ENCODE measurements at regions not wholly inside any gene's neighbourhood (a gene's known extent, or its start where the extent isn't known, plus 50 kb on each side); places are given as distances from the start of the nearest gene placed in this dataset.

DNA sequence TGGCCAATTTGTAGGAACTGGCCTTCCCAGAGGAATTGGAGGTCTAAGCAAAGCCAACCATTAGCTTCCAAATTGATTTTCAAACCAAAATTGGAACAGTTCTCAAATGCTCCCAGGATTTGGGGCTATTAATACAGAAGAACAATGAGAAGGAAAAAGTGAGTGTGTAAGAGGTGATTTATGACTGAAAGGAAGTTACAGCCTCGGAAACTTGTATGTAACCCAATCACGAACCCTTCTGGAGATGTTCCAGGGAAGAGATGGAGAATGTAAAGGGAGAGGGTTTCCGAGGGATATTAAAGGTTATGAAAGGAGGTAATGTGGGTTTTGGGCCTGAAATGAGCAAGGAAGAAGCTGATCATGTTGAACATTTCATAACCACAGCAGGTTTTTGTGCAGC lies 93.2 kb upstream of the CXCL14 start:
- TF ChIP-seq, protein P1, sequence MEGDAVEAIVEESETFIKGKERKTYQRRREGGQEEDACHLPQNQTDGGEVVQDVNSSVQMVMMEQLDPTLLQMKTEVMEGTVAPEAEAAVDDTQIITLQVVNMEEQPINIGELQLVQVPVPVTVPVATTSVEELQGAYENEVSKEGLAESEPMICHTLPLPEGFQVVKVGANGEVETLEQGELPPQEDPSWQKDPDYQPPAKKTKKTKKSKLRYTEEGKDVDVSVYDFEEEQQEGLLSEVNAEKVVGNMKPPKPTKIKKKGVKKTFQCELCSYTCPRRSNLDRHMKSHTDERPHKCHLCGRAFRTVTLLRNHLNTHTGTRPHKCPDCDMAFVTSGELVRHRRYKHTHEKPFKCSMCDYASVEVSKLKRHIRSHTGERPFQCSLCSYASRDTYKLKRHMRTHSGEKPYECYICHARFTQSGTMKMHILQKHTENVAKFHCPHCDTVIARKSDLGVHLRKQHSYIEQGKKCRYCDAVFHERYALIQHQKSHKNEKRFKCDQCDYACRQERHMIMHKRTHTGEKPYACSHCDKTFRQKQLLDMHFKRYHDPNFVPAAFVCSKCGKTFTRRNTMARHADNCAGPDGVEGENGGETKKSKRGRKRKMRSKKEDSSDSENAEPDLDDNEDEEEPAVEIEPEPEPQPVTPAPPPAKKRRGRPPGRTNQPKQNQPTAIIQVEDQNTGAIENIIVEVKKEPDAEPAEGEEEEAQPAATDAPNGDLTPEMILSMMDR (IDR thresholded peaks at IDR 0.05; ENCODE audit: poor library complexity), result no peak
- TF ChIP-seq EZH2 (IDR thresholded peaks at IDR 0.05; ENCODE audit: borderline replicate concordance) (no peak), EZH2phosphoT487 (IDR thresholded peaks at IDR 0.05; ENCODE audit: low read depth, severe bottlenecking, unreplicated experiment) (no peak)
